NCI-H1436 treated with DMSO at 0.1 percent for 48 hours (cell line): ENCODE measurements at regions not wholly inside any gene's neighbourhood (a gene's known extent, or its start where the extent isn't known, plus 50 kb on each side); places are given as distances from the start of the nearest gene placed in this dataset.
A peak's percentile ranks its signal among the peaks of the same experiment; 100 is the strongest.

ENCODE experiments used
- DNase-seq: peaks from one replicate; lab custom pipeline; 2025; lab: John Stamatoyannopoulos, UW

DNA sequence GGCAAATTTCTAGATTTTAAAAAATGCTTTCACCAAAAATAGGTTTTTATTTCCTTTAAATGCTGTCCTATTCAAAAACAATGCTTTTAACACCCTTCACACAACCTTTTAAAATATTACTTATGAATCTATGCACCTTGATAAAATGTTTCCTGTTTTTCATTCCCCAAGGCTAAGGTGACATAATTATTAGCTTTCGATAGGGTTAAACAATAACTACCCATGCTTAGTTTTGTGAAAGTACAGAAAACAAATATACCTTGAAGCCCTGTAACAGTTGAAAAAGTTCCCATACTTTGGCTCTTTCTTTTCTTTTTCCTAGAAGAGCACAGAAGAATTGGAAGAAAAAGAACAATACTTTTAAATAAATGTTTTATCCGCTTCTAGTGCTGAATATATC, 54.9 kb upstream of the ITPRID2 start:
- no peak for DNase-seq

- no peak for DNase-seq
These were observed 54.0 kb upstream of the ITPRID2 start for GRCh38 chr2:181837563-181837962.

DNA sequence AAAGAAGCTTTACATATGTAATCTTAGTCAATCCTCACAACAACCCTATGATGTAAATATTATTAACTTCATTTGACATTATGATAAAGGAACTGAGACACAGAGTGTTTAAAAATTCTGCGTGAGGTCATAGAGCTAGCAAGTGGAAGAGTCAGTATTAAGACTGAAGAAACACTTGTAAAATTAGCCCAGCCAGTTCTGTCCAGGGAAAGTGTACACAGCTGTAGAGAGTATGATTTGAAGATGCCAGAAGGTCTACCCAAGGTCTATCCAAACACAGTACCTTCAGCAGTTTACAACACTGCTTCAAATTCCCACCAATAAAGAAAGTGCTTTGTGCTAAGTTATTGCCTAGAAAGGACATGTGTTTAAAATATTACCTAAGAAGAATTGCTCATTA, 51.7 kb upstream of the ITPRID2 start:
- no peak for DNase-seq

- peak; percentile 15 for DNase-seq
These were observed 50.5 kb upstream of the ITPRID2 start for GRCh38 chr2:181841079-181841478.
